Cardiac fibroblast (primary cell): ENCODE measurements at regions not wholly inside any gene's neighbourhood (a gene's known extent, or its start where the extent isn't known, plus 50 kb on each side); places are given as distances from the start of the nearest gene placed in this dataset.

Experiments used
- DNase-seq, 2 donors: peaks; one replicate each; pipeline versions ENCODE4 v3.0.0 to v3.0.0-alpha.2; 2010; ENCODE audit warnings: low read depth in 2 of 2
- H3K4me3 ChIP-seq, 2 donors: replicated peaks in 1 of 2; 1 replicate in 1 of 2; 2 replicates in 1 of 2; pipeline ENCODE4 v1.5.1; 2011; ENCODE audit warnings: low read depth in 2 of 2, low read length in 2 of 2, mild to moderate bottlenecking in 2 of 2, moderate library complexity in 1 of 2
- CTCF ChIP-seq: IDR thresholded peaks from one replicate; pipeline ENCODE4 v1.5.1; 2011; ENCODE audit warnings: low read depth, mild to moderate bottlenecking, low read length, inconsistent platforms

GRCh38 chr12:60391051-60391450 is 795.2 kb downstream of the SLC16A7 start:
- H3K4me3 ChIP-seq = no peak overlapping the region
- TF ChIP-seq CTCF = no peak
- no peak for DNase-seq

GRCh38 chr12:60391791-60392190 is 796.0 kb downstream of the SLC16A7 start:
- no peak for TF ChIP-seq CTCF
- DNase-seq = no peak
- no peak overlapping the region for H3K4me3 ChIP-seq

- TF ChIP-seq CTCF = no peak
- no peak for DNase-seq
- H3K4me3 ChIP-seq = no peak overlapping the region
These were observed 797.3 kb downstream of the SLC16A7 start for GRCh38 chr12:60393093-60393492.

GRCh38 chr12:60394665-60395064 is 798.8 kb downstream of the SLC16A7 start:
- peak; percentile 9 to 76 for DNase-seq
- no peak for TF ChIP-seq CTCF
- H3K4me3 ChIP-seq = no peak overlapping the region

- H3K4me3 ChIP-seq = no peak overlapping the region
- no peak for TF ChIP-seq CTCF
- DNase-seq = peak in 1 of 2 donors; percentile 5
These were observed 802.7 kb downstream of the SLC16A7 start for GRCh38 chr12:60398547-60398946.

- TF ChIP-seq CTCF = no peak
- H3K4me3 ChIP-seq = no peak overlapping the region
- no peak for DNase-seq
These were observed 803.2 kb downstream of the SLC16A7 start for GRCh38 chr12:60399064-60399463.

- no peak overlapping the region for H3K4me3 ChIP-seq
These were observed 807.2 kb downstream of the SLC16A7 start for GRCh38 chr12:60402996-60403395.

More at GRCh38 chr12:60402996-60403395, 807.2 kb downstream of the SLC16A7 start:
- no peak for TF ChIP-seq CTCF
- no peak for DNase-seq
